H9 (cell line): ENCODE measurements at regions not wholly inside any gene's neighbourhood (a gene's known extent, or its start where the extent isn't known, plus 50 kb on each side); places are given as distances from the start of the nearest gene placed in this dataset.

Experiments
- DNase-seq: peaks from one replicate; pipeline ENCODE4 v3.0.0-alpha.2; 2017
- H2AFZ ChIP-seq: one replicate; pipeline ENCODE4 v1.6.1; 2013; ENCODE audit warnings: mild to moderate bottlenecking, low read length, control low read depth, moderate library complexity
- H2AK5ac ChIP-seq: 2 replicates; pipeline ENCODE4 v1.6.1; 2013; ENCODE audit warnings: low read length, control low read depth, mixed read lengths; ENCODE audit not compliant: insufficient read length
- H2BK120ac ChIP-seq: one replicate; pipeline ENCODE4 v1.6.1; 2013; ENCODE audit warnings: low read depth, mild to moderate bottlenecking, low read length, control low read depth, inconsistent platforms; ENCODE audit not compliant: poor library complexity, severe bottlenecking
- H2BK12ac ChIP-seq: 2 replicates; pipeline ENCODE4 v1.6.1; 2013; ENCODE audit warnings: low read length, control low read depth, mixed read lengths, low read depth; ENCODE audit not compliant: insufficient read length
- H2BK15ac ChIP-seq: 2 replicates; pipeline ENCODE4 v1.6.1; 2013; ENCODE audit warnings: low read depth, low read length, control low read depth
- H2BK20ac ChIP-seq: one replicate; pipeline ENCODE4 v1.6.1; 2013; ENCODE audit warnings: low read depth, mild to moderate bottlenecking, low read length, control low read depth, inconsistent platforms; ENCODE audit not compliant: poor library complexity, severe bottlenecking
- H2BK5ac ChIP-seq: 2 replicates; pipeline ENCODE4 v1.6.1; 2013; ENCODE audit warnings: low read length, control low read depth, mixed read lengths; ENCODE audit not compliant: insufficient read length
- H3K14ac ChIP-seq: 2 replicates; pipeline ENCODE4 v1.6.1; 2013; ENCODE audit warnings: low read length, control low read depth; ENCODE audit not compliant: insufficient read depth
- H3K18ac ChIP-seq: 2 replicates; pipeline ENCODE4 v1.6.1; 2013; ENCODE audit warnings: low read depth, mild to moderate bottlenecking, mixed read lengths, low read length, control low read depth; ENCODE audit not compliant: insufficient read length
- H3K23ac ChIP-seq: 2 replicates; pipeline ENCODE4 v1.6.1; 2013; ENCODE audit warnings: low read length, control low read depth, mixed read lengths, low read depth; ENCODE audit not compliant: insufficient read length
- H3K23me2 ChIP-seq: 2 replicates; pipeline ENCODE4 v1.6.1; 2013; ENCODE audit warnings: low read depth, mild to moderate bottlenecking, mixed read lengths, low read length, control low read depth; ENCODE audit not compliant: insufficient read length, poor library complexity, severe bottlenecking
- H3K27ac ChIP-seq: 2 replicates; pipeline ENCODE4 v1.5.1; 2013; ENCODE audit warnings: low read length, control low read depth, mixed read lengths, low read depth; ENCODE audit not compliant: insufficient read length
- H3K27me3 ChIP-seq: 2 replicates; pipeline ENCODE4 v1.6.1; 2013; ENCODE audit warnings: low read length, control low read depth, inconsistent platforms; ENCODE audit not compliant: insufficient read depth
- H3K4ac ChIP-seq: 2 replicates; pipeline ENCODE4 v1.6.1; 2013; ENCODE audit warnings: low read depth, mild to moderate bottlenecking, control low read depth, inconsistent platforms, low read length, moderate library complexity
- H3K4me1 ChIP-seq: 2 replicates; pipeline ENCODE4 v1.6.1; 2013; ENCODE audit warnings: low read length, control low read depth, inconsistent platforms; ENCODE audit not compliant: insufficient read depth
- H3K4me2 ChIP-seq: 2 replicates; pipeline ENCODE4 v1.6.1; 2013; ENCODE audit warnings: low read length, control low read depth, mixed read lengths; ENCODE audit not compliant: insufficient read length, insufficient read depth
- H3K56ac ChIP-seq: 2 replicates; pipeline ENCODE4 v1.6.1; 2013; ENCODE audit warnings: low read depth, mild to moderate bottlenecking, mixed read lengths, low read length, control low read depth; ENCODE audit not compliant: insufficient read length
- H3K79me1 ChIP-seq: 2 replicates; pipeline ENCODE4 v1.6.1; 2013; ENCODE audit warnings: low read depth, mild to moderate bottlenecking, moderate library complexity, low read length, control low read depth, inconsistent platforms; ENCODE audit not compliant: insufficient read depth, poor library complexity, severe bottlenecking
- H3K79me2 ChIP-seq: 2 replicates; pipeline ENCODE4 v1.6.1; 2013; ENCODE audit warnings: low read length, control low read depth, inconsistent platforms; ENCODE audit not compliant: insufficient read depth
- H3K9ac ChIP-seq: 2 replicates; pipeline ENCODE4 v1.6.1; 2013; ENCODE audit warnings: low read length, control low read depth, mixed read lengths; ENCODE audit not compliant: insufficient read length; ENCODE audit errors: extremely low read depth
- H3K9me3 ChIP-seq: one replicate; pipeline ENCODE4 v1.6.1; 2013; ENCODE audit warnings: low read depth, low read length, inconsistent platforms; ENCODE audit not compliant: control insufficient read depth
- H3T11ph ChIP-seq: one replicate; pipeline ENCODE4 v1.6.1; 2013; ENCODE audit warnings: mild to moderate bottlenecking, low read length, control low read depth, inconsistent platforms
- H4K20me1 ChIP-seq: one replicate; pipeline ENCODE4 v1.6.1; 2013; ENCODE audit not compliant: control insufficient read depth, insufficient read length, insufficient read depth
- H4K5ac ChIP-seq: 2 replicates; pipeline ENCODE4 v1.6.1; 2013; ENCODE audit warnings: low read depth, mild to moderate bottlenecking, mixed read lengths, low read length, control low read depth; ENCODE audit not compliant: insufficient read length
- H4K8ac ChIP-seq: replicated peaks from 2 replicates; pipeline ENCODE4 v1.6.1; 2013; ENCODE audit warnings: low read length, control low read depth, mixed read lengths, low read depth; ENCODE audit not compliant: insufficient read length
- H4K91ac ChIP-seq: 2 replicates; pipeline ENCODE4 v1.6.1; 2013; ENCODE audit warnings: low read depth, mild to moderate bottlenecking, moderate library complexity, mixed read lengths, low read length, control low read depth; ENCODE audit not compliant: insufficient read length
- H3K27ac Mint-ChIP-seq, 3 experiments: 2 replicates in 2 of 3; 3 replicates in 1 of 3; pipeline ENCODE4 v1.8.0; 2020 to 2021; ENCODE audit warnings: mixed read lengths in 3 of 3, mild to moderate bottlenecking in 1 of 3, moderate library complexity in 1 of 3
- H3K27me3 Mint-ChIP-seq: 2 replicates; pipeline ENCODE4 v1.8.0; 2021; ENCODE audit warnings: low read depth, mild to moderate bottlenecking, moderate library complexity, mixed read lengths
- H3K36me3 Mint-ChIP-seq, 3 experiments: 2 replicates in 2 of 3; 3 replicates in 1 of 3; pipeline ENCODE4 v1.8.0; 2020 to 2021; ENCODE audit warnings: low read depth in 3 of 3, mixed read lengths in 3 of 3; ENCODE audit not compliant: insufficient read depth in 1 of 3
- H3K4me1 Mint-ChIP-seq, 2 experiments: 2 replicates each; pipeline ENCODE4 v1.8.0; 2020; ENCODE audit warnings: mixed read lengths in 2 of 2
- H3K4me3 Mint-ChIP-seq, 2 experiments: 2 replicates in 1 of 2; 3 replicates in 1 of 2; pipeline ENCODE4 v1.8.0; 2020 to 2021; ENCODE audit warnings: mild to moderate bottlenecking in 2 of 2, mixed read lengths in 2 of 2, moderate library complexity in 1 of 2
- H3K9me3 Mint-ChIP-seq, 2 experiments: 2 replicates in 1 of 2; 3 replicates in 1 of 2; pipeline ENCODE4 v1.8.0; 2020; ENCODE audit warnings: mild to moderate bottlenecking in 2 of 2, mixed read lengths in 2 of 2, moderate library complexity in 1 of 2
- CTCF ChIP-seq: fragments of 200-600 bp; sonication (generic); conservative IDR thresholded peaks from 3 replicates; pipeline ENCODE4 v1.8.0; 2021; ENCODE audit warnings: antibody characterized with exemption, mild to moderate bottlenecking
- WGBS: extraction: QIAGEN DNeasy Blood & Tissue Kit; methylation state at CpG from one replicate; pipeline ENCODE4 v1.1.7; 2013; ENCODE audit warnings: missing lambda C conversion rate, low lambda C conversion rate, mixed read lengths; ENCODE audit not compliant: insufficient read length; ENCODE audit errors: extremely low coverage; 5-methylcytosine and 5-hydroxymethylcytosine counted together

- Histone ChIP-seq H3K14ac (peak overlapping the region; percentile 89), H3K27me3 (no peaks in the 10 kb centered on the region), H3K9ac (no peak overlapping the region), H3K23ac (no peak overlapping the region), H3K4me1 (peaks cover 20% of the 10 kb centered on the region), H3K4me2 (no peak overlapping the region), H2BK120ac (peak overlapping the region; percentile 80), H2AK5ac (peak overlapping the region; percentile 79), H2BK12ac (peak overlapping the region; percentile 95), H3K56ac (peak overlapping the region; percentile 3), H3K27ac (peak overlapping the region; percentile 96), H3K23me2 (no peaks in the 10 kb centered on the region), H4K91ac (peak overlapping the region; percentile 98), H4K5ac (peak overlapping the region; percentile 77), H3K18ac (peak overlapping the region; percentile 94), H3K79me1 (no peaks in the 10 kb centered on the region), H2BK5ac (peak overlapping the region; percentile 7), H4K20me1 (no peaks in the 10 kb centered on the region), H3K9me3 (no peaks in the 10 kb centered on the region), H2BK20ac (peak overlapping the region; percentile 61), H3K79me2 (no peaks in the 10 kb centered on the region), H4K8ac (no peak overlapping the region), H3K4ac (peak overlapping the region; percentile 47), H3T11ph (peak overlapping the region; percentile 69), H2AFZ (no peak overlapping the region), H2BK15ac (no peak overlapping the region)
- peaks cover 72 to 74% of the 10 kb centered on the region in 2 experiments for H3K4me1 Mint-ChIP-seq
- no peaks in the 10 kb centered on the region for H3K9me3 Mint-ChIP-seq
- H3K27me3 Mint-ChIP-seq = peaks cover 7% of the 10 kb centered on the region
- TF ChIP-seq CTCF = peak; percentile 37; the same call in 2 of the 3 replicates
- H3K4me3 Mint-ChIP-seq = no peak overlapping the region
- peak overlapping the region; percentile 97 to 99 (median 98) for H3K27ac Mint-ChIP-seq
- H3K36me3 Mint-ChIP-seq = peaks cover 0 to 3% (median 0%) of the 10 kb centered on the region in 3 experiments; a peak in 1 of 7 replicates
- no CpG with 5 or more reads among the region's 11 CpGs for WGBS
- DNase-seq = peak; percentile 28
Observed at GRCh38 chr2:128639693-128640092, 321.0 kb upstream of the HS6ST1 start.
